HL-60 (cell line): ENCODE measurements at regions not wholly inside any gene's neighbourhood (a gene's known extent, or its start where the extent isn't known, plus 50 kb on each side); places are given as distances from the start of the nearest gene placed in this dataset.
"Not testable (repeated sequence)": the region's sequence is repeated elsewhere in the genome, so short reads cannot be mapped to it uniquely, and the experiment has no call there.

ENCODE experiments used
- DNase-seq, 2 experiments: peaks; one replicate each; pipeline ENCODE4 v3.0.0-alpha.2; 2010 to 2020; ENCODE audit warnings: low read depth in 1 of 2, low spot score in 1 of 2
- H3K27ac ChIP-seq: fragments of 250-450 bp; sonication (Bioruptor Pico); replicated peaks from 2 replicates; pipeline ENCODE4 v1.5.1; 2020; ENCODE audit warnings: mild to moderate bottlenecking, moderate library complexity
- H3K27me3 ChIP-seq: fragments of 250-450 bp; sonication (Bioruptor Pico); 2 replicates; pipeline ENCODE4 v1.5.1; 2021; ENCODE audit warnings: mild to moderate bottlenecking, moderate library complexity; ENCODE audit not compliant: insufficient read depth, poor library complexity, severe bottlenecking
- H3K4me3 ChIP-seq: replicated peaks from 2 replicates; pipeline ENCODE4 v1.5.1; 2011; ENCODE audit warnings: mild to moderate bottlenecking, control low read depth, low read length; ENCODE audit not compliant: insufficient read depth
- GABPA ChIP-seq: IDR thresholded peaks from 2 replicates; pipeline ENCODE4 v1.6.1; 2012; ENCODE audit warnings: low read depth
- POLR2AphosphoS5 ChIP-seq: IDR thresholded peaks from 2 replicates; pipeline ENCODE4 v1.6.1; 2012; ENCODE audit warnings: low read depth
- REST ChIP-seq: IDR thresholded peaks from 2 replicates; pipeline ENCODE4 v1.6.1; 2012; ENCODE audit warnings: low read depth; ENCODE audit not compliant: insufficient replicate concordance
- SPI1 ChIP-seq: IDR thresholded peaks from 2 replicates; pipeline ENCODE4 v1.6.1; 2012; ENCODE audit warnings: low read depth, mild to moderate bottlenecking, borderline replicate concordance
- TF ChIP-seq, protein P1 (sequence below): IDR thresholded peaks from one replicate; pipeline ENCODE4 v1.5.1; 2011; ENCODE audit warnings: low read length, control low read depth, inconsistent platforms; ENCODE audit not compliant: insufficient read depth

DNA sequence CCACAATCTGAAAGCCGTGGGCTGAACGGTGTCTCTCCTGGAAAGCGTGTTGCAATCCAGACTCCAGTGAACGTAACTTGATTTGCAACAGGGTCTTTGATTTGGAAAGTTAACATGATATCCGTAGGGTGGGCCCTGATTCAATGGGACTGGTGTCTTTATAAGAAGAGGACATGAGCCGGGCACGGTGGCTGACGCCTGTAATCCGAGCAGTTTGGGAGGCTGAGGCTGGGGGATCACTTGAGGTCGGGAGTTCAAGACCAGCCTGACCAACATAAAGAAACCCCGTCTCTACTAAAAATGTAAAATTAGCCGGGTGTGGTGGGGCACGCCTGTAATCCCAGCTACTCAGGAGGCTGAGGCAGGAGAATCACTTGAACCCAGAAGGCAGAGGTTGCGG is 176.5 kb downstream of the CRLF2 start:
- not testable (repeated sequence) for DNase-seq, H3K4me3 ChIP-seq, H3K27me3 ChIP-seq, H3K27ac ChIP-seq

- no peak for DNase-seq
- TF ChIP-seq REST (no peak), GABPA (no peak), SPI1 (no peak), POLR2AphosphoS5 (no peak)
- TF ChIP-seq, protein P1, sequence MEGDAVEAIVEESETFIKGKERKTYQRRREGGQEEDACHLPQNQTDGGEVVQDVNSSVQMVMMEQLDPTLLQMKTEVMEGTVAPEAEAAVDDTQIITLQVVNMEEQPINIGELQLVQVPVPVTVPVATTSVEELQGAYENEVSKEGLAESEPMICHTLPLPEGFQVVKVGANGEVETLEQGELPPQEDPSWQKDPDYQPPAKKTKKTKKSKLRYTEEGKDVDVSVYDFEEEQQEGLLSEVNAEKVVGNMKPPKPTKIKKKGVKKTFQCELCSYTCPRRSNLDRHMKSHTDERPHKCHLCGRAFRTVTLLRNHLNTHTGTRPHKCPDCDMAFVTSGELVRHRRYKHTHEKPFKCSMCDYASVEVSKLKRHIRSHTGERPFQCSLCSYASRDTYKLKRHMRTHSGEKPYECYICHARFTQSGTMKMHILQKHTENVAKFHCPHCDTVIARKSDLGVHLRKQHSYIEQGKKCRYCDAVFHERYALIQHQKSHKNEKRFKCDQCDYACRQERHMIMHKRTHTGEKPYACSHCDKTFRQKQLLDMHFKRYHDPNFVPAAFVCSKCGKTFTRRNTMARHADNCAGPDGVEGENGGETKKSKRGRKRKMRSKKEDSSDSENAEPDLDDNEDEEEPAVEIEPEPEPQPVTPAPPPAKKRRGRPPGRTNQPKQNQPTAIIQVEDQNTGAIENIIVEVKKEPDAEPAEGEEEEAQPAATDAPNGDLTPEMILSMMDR = no peak
- Histone ChIP-seq H3K4me3 (no peak overlapping the region), H3K27me3 (no peaks in the 10 kb centered on the region), H3K27ac (no peak overlapping the region)
Measured at GRCh38 chrX:1035206-1035605, 177.2 kb downstream of the CRLF2 start.

GRCh38 chrX:1034717-1035116 is 177.7 kb downstream of the CRLF2 start:
- H3K27ac ChIP-seq = no peak overlapping the region
- TF ChIP-seq SPI1 = no peak
- no peak for TF ChIP-seq POLR2AphosphoS5
- TF ChIP-seq, protein P1 = no peak
- TF ChIP-seq GABPA = no peak
- no peak for TF ChIP-seq REST
- H3K27me3 ChIP-seq = no peaks in the 10 kb centered on the region
- H3K4me3 ChIP-seq = no peak overlapping the region
- DNase-seq = no peak

GRCh38 chrX:1031521-1032430 is 180.7 kb downstream of the CRLF2 start:
- Histone ChIP-seq H3K4me3 (no peak overlapping the region), H3K27ac (no peak overlapping the region), H3K27me3 (no peaks in the 10 kb centered on the region)
- TF ChIP-seq GABPA (no peak), SPI1 (no peak), REST (no peak), POLR2AphosphoS5 (no peak)
- TF ChIP-seq, protein P1 = no peak
- DNase-seq = no peak
